ENCODE measurements at regions not wholly inside any gene's neighbourhood (a gene's known extent, or its start where the extent isn't known, plus 50 kb on each side); places are given as distances from the start of the nearest gene placed in this dataset.

GRCh38 chr5:89351222-89351621, 468.2 kb upstream of the MEF2C start:
- no peak for DNase-seq
- TF ChIP-seq CTCF (IDR thresholded peaks at IDR 0.05; ENCODE audit: control extremely low read depth, extremely low read depth) = no peak
- Histone ChIP-seq H3K27me3 (ENCODE audit: control insufficient read depth in 3 of 3, insufficient read depth in 3 of 3, low read length in 2 of 3) (no peaks in the 10 kb centered on the region), H3K4me1 (ENCODE audit: control insufficient read depth in 5 of 5, insufficient read depth in 5 of 5, low read length in 5 of 5) (no peaks in the 10 kb centered on the region), H3K9ac (ENCODE audit: insufficient read depth in 1 of 2, low read length in 2 of 2) (no peak overlapping the region), H3K27ac (ENCODE audit: low read depth in 1 of 2, low read length in 1 of 2) (no peak overlapping the region), H3K4me3 (no peak overlapping the region), H3K9me3 (ENCODE audit: control insufficient read depth in 4 of 4, insufficient read depth in 3 of 4, low read length in 3 of 4) (no peaks in the 10 kb centered on the region), H3K36me3 (ENCODE audit: control insufficient read depth in 4 of 4, insufficient read depth in 4 of 4, low read length in 4 of 4) (no peaks in the 10 kb centered on the region)
- WGBS, 2 donors = 79 to 85% methylated on average over 4 of the region's 4 CpGs
- no peak for ATAC-seq (ENCODE audit: insufficient read depth, low FRiP score)

- no peak overlapping the region for H3K4me3 ChIP-seq
- TF ChIP-seq CTCF (IDR thresholded peaks at IDR 0.05; ENCODE audit: control extremely low read depth, extremely low read depth) = no peak
- H3K4me1 ChIP-seq (ENCODE audit: control insufficient read depth in 5 of 5, insufficient read depth in 5 of 5, low read length in 5 of 5) = no peaks in the 10 kb centered on the region
- no peaks in the 10 kb centered on the region for H3K36me3 ChIP-seq (ENCODE audit: control insufficient read depth in 4 of 4, insufficient read depth in 4 of 4, low read length in 4 of 4)
- no peak for DNase-seq
- ATAC-seq (ENCODE audit: insufficient read depth, low FRiP score) = no peak
- H3K9me3 ChIP-seq (ENCODE audit: control insufficient read depth in 4 of 4, insufficient read depth in 3 of 4, low read length in 3 of 4) = no peaks in the 10 kb centered on the region
- no peaks in the 10 kb centered on the region for H3K27me3 ChIP-seq (ENCODE audit: control insufficient read depth in 3 of 3, insufficient read depth in 3 of 3, low read length in 2 of 3)
- H3K9ac ChIP-seq (ENCODE audit: insufficient read depth in 1 of 2, low read length in 2 of 2) = no peak overlapping the region
- no peak overlapping the region for H3K27ac ChIP-seq (ENCODE audit: low read depth in 1 of 2, low read length in 1 of 2)
Measured at GRCh38 chr5:89350684-89351083, 467.7 kb upstream of the MEF2C start.

- no peaks in the 10 kb centered on the region for H3K9me3 ChIP-seq (ENCODE audit: control insufficient read depth in 4 of 4, insufficient read depth in 3 of 4, low read length in 3 of 4)
- ATAC-seq (ENCODE audit: insufficient read depth, low FRiP score) = no peak
- TF ChIP-seq CTCF (IDR thresholded peaks at IDR 0.05; ENCODE audit: control extremely low read depth, extremely low read depth) = no peak
- H3K9ac ChIP-seq (ENCODE audit: insufficient read depth in 1 of 2, low read length in 2 of 2) = no peak overlapping the region
- H3K4me1 ChIP-seq (ENCODE audit: control insufficient read depth in 5 of 5, insufficient read depth in 5 of 5, low read length in 5 of 5) = no peaks in the 10 kb centered on the region
- H3K27me3 ChIP-seq (ENCODE audit: control insufficient read depth in 3 of 3, insufficient read depth in 3 of 3, low read length in 2 of 3) = no peaks in the 10 kb centered on the region
- H3K4me3 ChIP-seq = no peak overlapping the region
- 82 to 89% methylated on average over 3 of the region's 3 CpGs for WGBS, 2 donors
- no peaks in the 10 kb centered on the region for H3K36me3 ChIP-seq (ENCODE audit: control insufficient read depth in 4 of 4, insufficient read depth in 4 of 4, low read length in 4 of 4)
- peak in 2 of 3 donors; percentile 12 for DNase-seq
- H3K27ac ChIP-seq (ENCODE audit: low read depth in 1 of 2, low read length in 1 of 2) = no peak overlapping the region
Measured at GRCh38 chr5:89349246-89349980, 466.4 kb upstream of the MEF2C start.

GRCh38 chr5:89346573-89346972, 463.6 kb upstream of the MEF2C start:
- Histone ChIP-seq H3K36me3 (ENCODE audit: control insufficient read depth in 4 of 4, insufficient read depth in 4 of 4, low read length in 4 of 4) (no peaks in the 10 kb centered on the region), H3K9ac (ENCODE audit: insufficient read depth in 1 of 2, low read length in 2 of 2) (no peak overlapping the region), H3K9me3 (ENCODE audit: control insufficient read depth in 4 of 4, insufficient read depth in 3 of 4, low read length in 3 of 4) (no peaks in the 10 kb centered on the region), H3K27me3 (ENCODE audit: control insufficient read depth in 3 of 3, insufficient read depth in 3 of 3, low read length in 2 of 3) (no peaks in the 10 kb centered on the region), H3K4me1 (ENCODE audit: control insufficient read depth in 5 of 5, insufficient read depth in 5 of 5, low read length in 5 of 5) (no peaks in the 10 kb centered on the region), H3K4me3 (no peak overlapping the region), H3K27ac (ENCODE audit: low read depth in 1 of 2, low read length in 1 of 2) (no peak overlapping the region)
- 68 to 84% methylated on average over 1 of the region's 1 CpG for WGBS, 2 donors
- DNase-seq (no peak), ATAC-seq (ENCODE audit: insufficient read depth, low FRiP score) (no peak)
- TF ChIP-seq CTCF (IDR thresholded peaks at IDR 0.05; ENCODE audit: control extremely low read depth, extremely low read depth) = no peak

Data from lung (tissue), 11 donors.